T-helper 1 cell treated with Interleukin-12 subunit alpha and Interleukin-12 subunit beta and Interleukin-4 antibody, amounts not matched to agents 30 μg/mL and 1 μg/mL, for 36 hours (primary cell): ENCODE measurements at regions not wholly inside any gene's neighbourhood (a gene's known extent, or its start where the extent isn't known, plus 50 kb on each side); places are given as distances from the start of the nearest gene placed in this dataset.

Source experiments
- H3K27ac Mint-ChIP-seq: one replicate; pipeline ENCODE4 v1.8.0; 2021; ENCODE audit warnings: mild to moderate bottlenecking, mixed read lengths
- H3K27me3 Mint-ChIP-seq: one replicate; pipeline ENCODE4 v1.8.0; 2021; ENCODE audit warnings: low read depth, mixed read lengths
- H3K36me3 Mint-ChIP-seq: one replicate; pipeline ENCODE4 v1.8.0; 2021; ENCODE audit warnings: low read depth, mixed read lengths
- H3K4me1 Mint-ChIP-seq: one replicate; pipeline ENCODE4 v1.8.0; 2021; ENCODE audit warnings: low read depth, mixed read lengths
- H3K4me3 Mint-ChIP-seq: one replicate; pipeline ENCODE4 v1.8.0; 2021; ENCODE audit warnings: mild to moderate bottlenecking, moderate library complexity, mixed read lengths
- H3K9me3 Mint-ChIP-seq: one replicate; pipeline ENCODE4 v1.8.0; 2021; ENCODE audit warnings: mixed read lengths

GRCh38 chr16:79972053-79972704 is 371.6 kb upstream of the MAF start:
- no peaks in the 10 kb centered on the region for H3K9me3 Mint-ChIP-seq
- H3K4me3 Mint-ChIP-seq, result no peak overlapping the region
- no peaks in the 10 kb centered on the region for H3K4me1 Mint-ChIP-seq
- H3K27me3 Mint-ChIP-seq, result no peaks in the 10 kb centered on the region
- H3K36me3 Mint-ChIP-seq, result no peaks in the 10 kb centered on the region
- no peak overlapping the region for H3K27ac Mint-ChIP-seq

DNA sequence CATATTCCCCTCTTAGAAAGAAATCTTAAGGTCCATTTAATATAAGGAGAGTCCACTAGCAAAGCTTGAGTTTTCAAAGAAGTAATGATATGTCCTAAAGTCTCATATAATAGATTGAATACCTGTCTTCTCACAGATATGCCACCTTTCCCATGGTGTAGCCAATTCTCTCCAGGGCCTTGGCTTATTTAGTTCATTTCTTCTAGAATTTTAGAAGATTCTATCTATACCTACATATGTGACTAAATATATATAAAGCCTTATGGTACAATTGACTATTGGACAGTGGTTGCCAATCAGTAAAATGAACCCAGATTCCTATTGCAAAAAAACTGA is 370.7 kb upstream of the MAF start:
- H3K4me3 Mint-ChIP-seq, result no peak overlapping the region
- no peaks in the 10 kb centered on the region for H3K4me1 Mint-ChIP-seq
- no peaks in the 10 kb centered on the region for H3K27me3 Mint-ChIP-seq
- no peak overlapping the region for H3K27ac Mint-ChIP-seq
- H3K9me3 Mint-ChIP-seq, result no peaks in the 10 kb centered on the region
- H3K36me3 Mint-ChIP-seq, result no peaks in the 10 kb centered on the region

- H3K4me3 Mint-ChIP-seq, result no peak overlapping the region
- no peak overlapping the region for H3K27ac Mint-ChIP-seq
- H3K9me3 Mint-ChIP-seq, result no peaks in the 10 kb centered on the region
- H3K27me3 Mint-ChIP-seq, result no peaks in the 10 kb centered on the region
- no peaks in the 10 kb centered on the region for H3K36me3 Mint-ChIP-seq
- no peaks in the 10 kb centered on the region for H3K4me1 Mint-ChIP-seq
These were observed 370.2 kb upstream of the MAF start for GRCh38 chr16:79970551-79971236.

GRCh38 chr16:79970087-79970486 is 369.6 kb upstream of the MAF start:
- H3K27me3 Mint-ChIP-seq, result no peaks in the 10 kb centered on the region
- H3K4me3 Mint-ChIP-seq, result no peak overlapping the region
- H3K9me3 Mint-ChIP-seq, result no peaks in the 10 kb centered on the region

DNA sequence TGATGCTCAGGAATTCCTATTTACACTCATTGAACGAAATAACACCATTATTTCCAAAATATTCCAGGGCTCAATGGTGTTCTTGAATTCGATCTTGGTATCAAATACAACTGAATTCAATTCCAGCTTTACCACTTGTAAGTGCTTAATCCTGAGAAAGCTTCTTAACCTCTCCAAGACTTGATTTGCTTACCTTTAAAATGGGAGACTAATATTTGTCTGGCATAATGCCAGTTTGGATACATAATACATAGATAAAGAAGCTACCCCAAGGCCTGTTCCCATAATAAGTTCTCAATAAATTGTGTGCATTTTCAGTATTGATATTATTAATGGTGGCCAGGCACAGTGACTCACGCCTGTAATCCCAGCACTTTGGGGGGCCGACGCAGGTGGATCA is 368.9 kb upstream of the MAF start:
- H3K4me1 Mint-ChIP-seq, result no peaks in the 10 kb centered on the region
- H3K9me3 Mint-ChIP-seq, result no peaks in the 10 kb centered on the region
- no peaks in the 10 kb centered on the region for H3K27me3 Mint-ChIP-seq
- no peak overlapping the region for H3K4me3 Mint-ChIP-seq
- H3K27ac Mint-ChIP-seq, result no peak overlapping the region
- H3K36me3 Mint-ChIP-seq, result no peaks in the 10 kb centered on the region

More at GRCh38 chr16:79970087-79970486, 369.6 kb upstream of the MAF start:
- Mint-ChIP-seq H3K36me3 (no peaks in the 10 kb centered on the region), H3K4me1 (no peaks in the 10 kb centered on the region), H3K27ac (no peak overlapping the region)

DNA sequence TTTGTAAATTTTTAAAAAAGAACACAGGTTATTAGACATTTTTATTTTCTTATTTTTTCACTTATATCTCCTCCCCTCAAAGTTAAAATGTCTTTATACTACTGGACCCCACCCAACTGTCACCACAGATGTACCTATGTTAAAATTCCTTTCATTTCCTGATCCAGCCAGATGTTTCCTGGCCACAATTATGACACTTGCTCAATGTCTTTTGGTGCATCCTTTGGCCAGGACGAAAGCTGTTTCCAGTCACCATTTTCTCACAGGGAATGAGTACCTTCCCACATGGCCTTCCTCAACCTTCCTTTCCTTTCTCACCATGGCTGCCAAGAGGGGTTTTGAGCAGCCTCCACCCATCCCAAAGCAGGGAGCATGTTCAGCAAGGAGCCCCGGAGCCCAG is 365.7 kb upstream of the MAF start:
- H3K27ac Mint-ChIP-seq, result no peak overlapping the region
- H3K4me1 Mint-ChIP-seq, result no peaks in the 10 kb centered on the region
- no peaks in the 10 kb centered on the region for H3K36me3 Mint-ChIP-seq
- no peaks in the 10 kb centered on the region for H3K9me3 Mint-ChIP-seq
- H3K4me3 Mint-ChIP-seq, result no peak overlapping the region
- H3K27me3 Mint-ChIP-seq, result peaks cover 4% of the 10 kb centered on the region

- Mint-ChIP-seq H3K36me3 (no peaks in the 10 kb centered on the region), H3K4me3 (no peak overlapping the region), H3K27me3 (peaks cover 4% of the 10 kb centered on the region), H3K27ac (no peak overlapping the region), H3K4me1 (no peaks in the 10 kb centered on the region), H3K9me3 (no peaks in the 10 kb centered on the region)
These were observed 365.2 kb upstream of the MAF start for GRCh38 chr16:79965718-79966117.

- H3K4me3 Mint-ChIP-seq, result no peak overlapping the region
- H3K27ac Mint-ChIP-seq, result no peak overlapping the region
- H3K9me3 Mint-ChIP-seq, result no peaks in the 10 kb centered on the region
- H3K4me1 Mint-ChIP-seq, result no peaks in the 10 kb centered on the region
- peaks cover 4% of the 10 kb centered on the region for H3K27me3 Mint-ChIP-seq
- H3K36me3 Mint-ChIP-seq, result no peaks in the 10 kb centered on the region
These were observed 363.6 kb upstream of the MAF start for GRCh38 chr16:79964104-79964503.

- Mint-ChIP-seq H3K36me3 (no peaks in the 10 kb centered on the region), H3K9me3 (no peaks in the 10 kb centered on the region), H3K27ac (no peak overlapping the region), H3K4me3 (no peak overlapping the region), H3K4me1 (no peaks in the 10 kb centered on the region), H3K27me3 (peaks cover 4% of the 10 kb centered on the region)
These were observed 362.4 kb upstream of the MAF start for GRCh38 chr16:79962962-79963361.

- H3K27me3 Mint-ChIP-seq, result peaks cover 4% of the 10 kb centered on the region
- no peak overlapping the region for H3K27ac Mint-ChIP-seq
- H3K4me3 Mint-ChIP-seq, result no peak overlapping the region
- no peaks in the 10 kb centered on the region for H3K36me3 Mint-ChIP-seq
- no peaks in the 10 kb centered on the region for H3K9me3 Mint-ChIP-seq
- H3K4me1 Mint-ChIP-seq, result no peaks in the 10 kb centered on the region
These were observed 358.7 kb upstream of the MAF start for GRCh38 chr16:79959226-79959625.

GRCh38 chr16:79954921-79955705 is 354.6 kb upstream of the MAF start:
- Mint-ChIP-seq H3K27me3 (no peaks in the 10 kb centered on the region), H3K4me3 (no peak overlapping the region), H3K4me1 (no peaks in the 10 kb centered on the region), H3K9me3 (no peaks in the 10 kb centered on the region), H3K27ac (no peak overlapping the region), H3K36me3 (no peaks in the 10 kb centered on the region)

- Mint-ChIP-seq H3K36me3 (no peaks in the 10 kb centered on the region), H3K27me3 (peaks cover 4% of the 10 kb centered on the region), H3K9me3 (no peaks in the 10 kb centered on the region), H3K4me3 (no peak overlapping the region), H3K4me1 (peaks cover 4% of the 10 kb centered on the region), H3K27ac (no peak overlapping the region)
These were observed 350.6 kb upstream of the MAF start for GRCh38 chr16:79950932-79951719.

DNA sequence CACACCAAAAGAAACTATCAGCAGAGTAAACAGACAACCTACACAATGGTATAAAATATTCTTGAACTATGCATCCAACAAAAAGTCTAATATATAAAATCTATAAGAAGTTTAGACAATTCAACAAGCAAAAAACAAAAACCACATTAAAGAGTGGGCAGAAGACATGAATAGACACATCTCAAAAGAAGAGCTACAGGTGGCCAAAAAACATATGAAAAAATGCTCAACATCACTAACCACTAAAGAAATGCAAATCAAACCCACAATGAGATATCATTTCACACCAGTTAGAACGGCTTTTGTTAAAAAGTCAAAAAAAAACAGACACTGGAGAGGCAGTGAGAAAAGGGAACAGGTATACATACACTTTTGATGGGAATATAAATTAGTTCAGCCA is 348.9 kb upstream of the MAF start:
- Mint-ChIP-seq H3K4me3 (no peak overlapping the region), H3K9me3 (no peaks in the 10 kb centered on the region), H3K4me1 (peaks cover 4% of the 10 kb centered on the region), H3K36me3 (no peaks in the 10 kb centered on the region), H3K27ac (no peak overlapping the region), H3K27me3 (peaks cover 7% of the 10 kb centered on the region)

DNA sequence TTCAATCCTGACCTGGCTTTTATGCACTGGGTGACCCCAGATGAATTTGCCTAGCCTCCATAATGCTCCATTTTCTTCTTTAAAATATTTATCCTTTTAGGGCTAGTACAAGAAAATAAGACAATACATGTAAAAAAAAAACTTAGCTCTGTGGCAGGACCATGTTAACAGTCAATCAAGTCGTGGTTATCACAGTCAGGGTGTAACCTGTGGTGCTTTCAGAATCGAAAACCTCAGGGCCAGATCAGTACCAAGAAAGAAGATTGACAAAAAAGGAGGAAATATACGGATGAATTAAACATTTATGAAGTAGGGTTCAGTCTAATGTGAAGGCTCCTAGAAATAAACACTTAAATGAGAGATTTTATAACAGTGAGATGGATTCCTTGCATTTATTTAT is 347.2 kb upstream of the MAF start:
- H3K27me3 Mint-ChIP-seq, result peaks cover 7% of the 10 kb centered on the region
- H3K4me1 Mint-ChIP-seq, result peaks cover 4% of the 10 kb centered on the region
- H3K27ac Mint-ChIP-seq, result no peak overlapping the region
- peak overlapping the region; percentile 29 for H3K4me3 Mint-ChIP-seq
- no peaks in the 10 kb centered on the region for H3K36me3 Mint-ChIP-seq
- no peaks in the 10 kb centered on the region for H3K9me3 Mint-ChIP-seq
